CD4-positive, alpha-beta T cell treated with Interleukin-17A for 4 hours (primary cell): ENCODE measurements at regions not wholly inside any gene's neighbourhood (a gene's known extent, or its start where the extent isn't known, plus 50 kb on each side); places are given as distances from the start of the nearest gene placed in this dataset.
"Not testable (repeated sequence)": the region's sequence is repeated elsewhere in the genome, so short reads cannot be mapped to it uniquely, and the experiment has no call there.

Source experiments
- DNase-seq: peaks from one replicate; pipeline ENCODE4 v3.0.0-alpha.2; 2020; ENCODE audit warnings: mixed read lengths

DNA sequence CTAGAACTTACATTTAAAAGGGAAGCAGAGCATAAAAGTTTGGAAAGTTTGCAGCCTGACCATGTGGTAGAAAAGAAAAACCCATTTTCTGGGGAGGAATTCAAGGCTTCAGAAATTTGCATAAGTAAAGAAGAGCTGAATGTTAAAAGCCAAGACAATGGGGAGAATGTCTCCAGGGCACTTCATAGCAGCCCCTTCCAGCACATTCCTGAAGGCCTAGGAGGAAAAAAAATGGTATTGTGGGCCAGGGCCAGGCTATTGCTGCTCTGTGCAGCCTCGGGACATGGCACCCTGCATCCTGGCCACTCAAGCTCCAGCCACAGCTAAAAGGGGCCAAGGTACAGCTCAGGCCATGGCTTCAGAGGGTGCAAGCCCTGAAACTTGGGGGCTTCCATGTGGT lies 474.2 kb upstream of the MDGA2 start:
- DNase-seq: not testable (repeated sequence)

DNA sequence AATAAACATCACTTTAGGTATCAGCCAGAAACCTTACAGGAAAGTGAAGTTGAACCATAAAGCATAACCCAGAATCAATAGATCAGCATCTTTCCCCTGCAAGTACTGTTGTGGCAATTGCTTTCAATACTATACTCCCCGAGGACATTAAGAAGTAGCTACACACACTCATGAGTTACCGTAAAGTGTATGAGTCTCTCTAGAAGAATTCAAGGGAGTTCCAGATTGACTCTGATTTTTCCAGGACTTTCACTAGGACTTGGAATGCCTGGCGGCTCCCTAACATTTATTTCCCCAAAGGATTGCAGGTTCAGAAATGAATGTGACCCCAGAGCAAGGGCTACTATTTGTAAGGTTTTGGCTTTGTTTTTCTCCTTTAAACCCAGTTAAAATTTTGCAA lies 465.4 kb upstream of the MDGA2 start:
- DNase-seq: no peak

DNA sequence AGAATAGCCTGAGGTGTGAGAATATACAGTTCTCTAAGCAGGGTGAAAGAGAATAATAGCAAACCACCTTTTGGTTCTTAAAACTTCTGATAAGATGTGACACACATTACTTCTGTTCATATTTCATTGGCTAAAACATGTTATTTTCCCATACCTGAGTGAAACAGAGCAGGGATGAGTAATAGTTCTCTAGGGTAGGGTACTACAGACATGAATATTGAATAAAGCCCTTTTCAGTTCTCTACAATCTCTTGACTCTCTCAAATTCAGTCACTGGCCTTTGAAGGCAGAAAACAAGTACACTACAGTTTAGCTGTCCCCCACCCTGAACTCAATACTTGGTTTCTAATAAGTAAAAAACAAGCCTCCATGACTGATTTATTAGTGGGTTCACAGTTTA lies 454.1 kb upstream of the MDGA2 start:
- no peak for DNase-seq

DNA sequence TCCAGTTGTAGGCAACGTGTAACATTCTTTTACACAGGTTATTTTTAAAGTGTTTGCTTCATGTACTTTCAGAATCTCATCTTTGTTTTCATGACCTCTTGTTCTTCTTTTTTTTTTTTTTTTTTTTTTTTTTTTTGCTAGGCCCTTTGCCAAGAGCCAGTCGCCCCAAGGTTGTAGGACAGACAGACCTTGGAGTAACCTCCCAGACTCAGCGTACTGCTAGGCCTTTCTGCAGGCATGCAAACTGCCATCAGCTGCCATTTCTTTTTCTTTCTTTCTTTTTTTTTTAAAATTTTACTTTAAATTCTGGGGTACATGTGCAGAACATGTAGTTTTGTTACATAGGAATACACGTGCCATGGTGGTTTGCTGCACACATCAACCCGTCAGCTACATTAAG lies 452.3 kb upstream of the MDGA2 start:
- DNase-seq: no peak

DNA sequence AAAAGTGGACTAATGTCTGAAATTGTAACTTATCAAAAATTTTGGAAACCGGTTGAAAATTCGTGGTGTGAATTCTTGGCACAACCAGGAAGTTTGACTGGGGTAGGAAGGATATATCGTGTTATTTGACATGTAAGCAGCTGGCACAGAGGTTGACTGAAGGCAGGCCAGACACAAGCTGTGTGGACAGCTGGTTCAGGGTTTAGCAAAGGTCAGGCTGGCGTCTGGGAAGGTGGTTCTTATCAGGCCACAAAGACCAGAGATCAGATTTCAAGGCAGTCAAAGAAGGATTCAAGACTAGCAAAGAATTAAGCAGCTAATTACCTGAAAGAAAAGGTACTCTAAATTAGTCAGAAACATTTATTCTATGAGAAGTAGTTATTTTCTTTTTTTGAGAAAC lies 450.2 kb upstream of the MDGA2 start:
- no peak for DNase-seq

DNA sequence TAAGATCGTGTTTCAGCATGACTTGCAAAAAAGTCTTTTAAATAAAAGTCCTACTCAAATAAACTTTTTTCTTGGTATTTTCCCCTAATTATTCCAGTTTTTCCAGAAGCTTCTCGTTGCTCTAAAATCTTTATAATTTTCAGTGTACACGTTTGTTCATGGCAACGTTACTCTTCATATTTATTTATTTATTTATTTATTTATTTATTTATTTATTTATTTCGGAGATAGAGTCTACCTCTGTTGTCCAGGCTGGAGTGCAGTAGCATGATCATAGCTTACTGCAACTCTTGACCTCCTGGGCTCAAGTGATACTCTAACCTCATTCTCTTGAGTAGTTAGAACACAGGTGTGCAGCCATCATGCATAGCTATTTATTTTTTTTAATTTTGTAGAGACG lies 438.3 kb upstream of the MDGA2 start:
- DNase-seq: no peak

DNA sequence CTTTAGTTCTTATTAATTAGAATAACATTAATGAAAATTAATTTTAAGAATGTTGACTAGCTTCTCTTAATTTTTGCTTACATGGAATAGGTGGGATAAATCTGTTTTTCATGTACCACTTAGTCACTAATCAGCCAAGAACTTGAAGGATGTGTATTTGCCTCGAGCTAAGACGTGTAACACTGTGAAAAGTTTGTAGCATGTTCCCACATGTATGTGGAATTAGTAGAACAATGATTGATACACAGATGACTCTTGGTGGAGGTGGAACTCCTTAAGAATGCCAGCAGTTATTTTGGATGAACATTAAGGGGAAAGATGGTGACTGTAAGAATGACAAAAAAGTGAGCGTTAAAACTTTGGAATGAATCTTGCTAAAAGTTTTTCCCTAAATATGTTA lies 435.7 kb upstream of the MDGA2 start:
- DNase-seq: no peak

DNA sequence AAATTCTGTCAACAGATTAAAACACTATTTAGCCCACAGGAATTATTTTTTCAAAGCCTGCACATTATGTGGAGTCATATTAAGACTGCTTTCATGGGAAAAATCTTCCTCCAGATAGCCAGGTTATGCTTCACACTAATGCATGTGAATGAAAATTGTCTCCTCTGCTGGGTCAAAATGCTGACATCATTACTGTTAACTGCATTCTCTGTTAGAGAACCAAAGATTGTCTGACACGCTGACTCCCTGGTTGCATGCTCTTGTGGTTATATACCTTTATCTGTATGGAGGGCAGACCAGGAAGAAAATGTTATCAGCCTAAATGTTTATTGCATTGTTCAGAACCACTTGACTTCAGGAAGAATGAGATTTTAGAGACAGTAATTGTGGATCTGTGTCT lies 432.2 kb upstream of the MDGA2 start:
- DNase-seq: no peak

DNA sequence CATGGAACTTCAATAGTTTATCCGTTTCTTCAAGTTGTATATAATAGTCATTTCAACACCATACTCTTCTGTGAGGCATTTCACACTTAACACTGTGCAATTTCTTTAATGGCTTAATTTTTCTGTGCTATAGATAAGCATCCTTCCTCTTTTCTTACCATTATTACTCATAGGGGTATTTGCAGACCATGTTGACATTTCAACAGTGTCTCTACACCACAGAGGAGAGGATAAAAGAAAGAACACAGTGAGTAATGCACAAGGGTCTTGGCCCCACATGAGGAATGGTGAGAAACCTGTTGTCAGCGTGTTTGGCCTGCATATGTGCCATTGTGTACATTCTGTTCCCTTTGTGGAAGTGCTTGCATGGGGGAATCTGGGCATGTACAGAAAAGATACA lies 421.5 kb upstream of the MDGA2 start:
- no peak for DNase-seq

DNA sequence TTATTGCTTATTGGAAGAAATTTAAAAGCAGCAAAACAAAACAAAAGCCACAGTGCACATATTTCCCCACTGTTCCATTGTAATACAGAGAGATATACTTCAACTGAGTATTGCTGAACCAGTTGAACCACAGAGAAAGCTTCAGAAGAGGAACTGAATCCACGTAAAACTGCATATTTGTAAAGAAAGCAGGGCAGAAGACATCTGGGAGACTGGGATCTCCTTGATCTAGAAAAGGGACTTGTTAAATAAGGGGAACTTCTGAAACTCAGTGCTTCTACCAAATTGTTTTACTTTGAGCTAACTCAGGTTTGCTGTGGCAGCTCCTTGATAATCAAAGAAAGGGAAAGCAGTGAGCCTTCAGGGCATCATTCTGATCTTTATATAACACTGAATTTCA lies 411.1 kb upstream of the MDGA2 start:
- DNase-seq: no peak

DNA sequence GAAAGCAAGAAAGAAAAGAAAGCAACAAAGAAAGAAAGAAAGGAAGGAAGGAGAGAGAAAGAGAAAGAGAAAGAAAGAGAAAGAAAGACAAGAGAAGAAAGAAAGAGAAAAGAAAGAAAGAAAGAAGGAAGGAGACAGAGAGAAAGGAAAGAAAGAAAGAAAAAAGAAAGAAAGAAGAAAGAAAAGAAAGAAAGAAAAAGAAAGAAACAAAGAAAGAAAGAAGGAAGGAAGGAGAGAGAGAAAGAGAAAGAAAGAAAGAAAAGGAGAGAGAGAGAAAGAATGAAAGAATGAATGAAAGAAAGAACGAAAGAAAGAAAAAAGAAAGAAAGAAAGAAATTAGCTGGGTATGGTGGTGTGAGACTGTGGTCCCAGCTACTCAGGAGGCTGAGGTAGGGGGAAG lies 400.1 kb upstream of the MDGA2 start:
- DNase-seq: no peak

DNA sequence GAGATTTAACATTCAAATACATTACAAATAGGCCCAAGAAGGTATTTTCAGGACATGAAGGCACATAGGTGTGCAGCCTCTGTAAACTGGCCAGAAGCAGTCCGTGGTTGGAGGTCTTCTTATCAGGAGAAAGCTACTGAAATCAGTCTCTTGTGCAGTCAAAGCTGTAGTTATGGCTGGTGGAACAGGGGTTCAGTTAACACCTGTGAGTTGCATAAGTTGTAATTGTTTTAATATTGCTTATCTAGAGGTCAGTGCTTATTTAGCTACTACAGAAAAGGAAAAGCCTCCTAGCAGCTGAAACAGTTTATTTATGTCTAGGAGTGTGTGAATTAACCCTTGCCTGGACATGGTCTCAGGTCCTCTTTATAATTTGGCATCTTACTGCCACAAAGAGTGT lies 377.6 kb upstream of the MDGA2 start:
- DNase-seq: no peak

DNA sequence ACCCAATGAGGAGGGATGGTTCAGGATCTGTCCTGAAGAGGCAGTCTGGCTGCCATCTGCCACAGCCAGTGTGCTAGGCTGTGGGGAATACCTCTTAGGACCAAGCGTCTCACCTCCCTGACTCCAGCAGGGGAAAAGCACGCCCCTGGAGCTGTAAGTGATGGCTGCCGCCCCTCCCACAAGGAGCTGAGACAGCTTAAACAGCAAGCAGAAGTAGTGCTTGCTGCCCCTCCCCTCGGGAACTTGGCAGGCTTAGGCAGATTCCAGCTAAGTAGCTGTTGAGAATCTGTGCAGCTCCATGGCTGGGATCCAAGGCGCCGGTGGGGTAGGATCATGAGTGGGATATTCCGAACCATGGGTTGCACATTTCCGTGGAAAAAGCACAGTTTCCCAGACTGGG lies 360.4 kb upstream of the MDGA2 start:
- DNase-seq: no peak

DNA sequence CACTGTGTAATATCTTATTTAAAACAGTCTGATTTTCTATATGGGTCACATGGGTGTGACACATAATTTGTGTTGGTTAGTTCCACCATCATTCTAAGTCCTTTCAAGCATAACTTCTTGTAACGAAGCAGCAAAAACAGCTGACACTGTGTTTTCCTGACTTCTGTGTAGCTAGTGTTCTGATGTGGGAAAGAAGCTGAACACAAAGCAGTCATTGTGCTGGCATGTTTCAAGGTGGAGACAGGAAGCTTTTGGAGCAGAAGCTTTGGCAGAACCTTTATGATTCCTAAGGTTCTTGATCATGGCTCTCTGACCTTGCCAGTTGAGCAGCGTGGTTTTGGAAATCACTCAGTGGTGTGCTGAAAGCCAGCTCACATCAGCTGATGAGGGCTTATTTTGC lies 351.7 kb upstream of the MDGA2 start:
- DNase-seq: no peak

DNA sequence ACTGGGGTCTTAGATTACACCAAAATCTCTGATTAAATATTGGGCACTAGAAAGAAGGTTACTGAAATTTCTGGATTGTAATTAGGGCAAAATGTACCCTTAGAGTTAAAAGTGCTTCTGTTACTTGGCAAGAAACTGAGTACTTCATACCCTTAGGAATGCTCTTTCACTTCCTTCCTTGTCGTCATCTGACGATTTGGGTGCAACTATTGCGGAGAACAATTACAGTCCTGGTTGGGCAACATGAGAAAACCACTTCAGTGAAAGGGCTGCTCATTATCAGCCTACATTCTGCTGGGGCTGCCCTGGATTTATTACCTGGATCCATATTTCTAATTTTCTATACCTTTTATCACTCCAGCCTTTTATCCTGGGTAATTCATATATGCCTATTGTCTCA lies 348.5 kb upstream of the MDGA2 start:
- DNase-seq: no peak

DNA sequence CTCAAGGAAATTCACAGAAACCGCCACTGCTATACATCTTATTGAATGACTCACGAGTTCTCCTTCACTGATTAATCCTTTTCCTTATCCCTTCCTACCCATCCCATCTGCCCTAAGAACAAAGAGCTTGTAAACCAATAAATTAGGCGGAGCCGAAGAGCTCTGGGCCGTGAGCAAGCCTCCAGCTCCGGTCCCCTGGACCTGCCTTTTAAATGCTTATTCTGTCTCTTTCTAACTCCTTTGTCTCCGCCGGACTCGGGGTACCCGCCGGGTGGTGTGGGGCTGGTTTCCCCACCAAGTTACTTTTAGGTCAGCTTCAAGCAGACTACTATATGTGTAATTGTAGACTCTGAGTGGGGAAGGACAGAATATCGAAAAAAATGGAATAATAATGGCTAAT lies 336.1 kb upstream of the MDGA2 start:
- DNase-seq: not testable (repeated sequence)

DNA sequence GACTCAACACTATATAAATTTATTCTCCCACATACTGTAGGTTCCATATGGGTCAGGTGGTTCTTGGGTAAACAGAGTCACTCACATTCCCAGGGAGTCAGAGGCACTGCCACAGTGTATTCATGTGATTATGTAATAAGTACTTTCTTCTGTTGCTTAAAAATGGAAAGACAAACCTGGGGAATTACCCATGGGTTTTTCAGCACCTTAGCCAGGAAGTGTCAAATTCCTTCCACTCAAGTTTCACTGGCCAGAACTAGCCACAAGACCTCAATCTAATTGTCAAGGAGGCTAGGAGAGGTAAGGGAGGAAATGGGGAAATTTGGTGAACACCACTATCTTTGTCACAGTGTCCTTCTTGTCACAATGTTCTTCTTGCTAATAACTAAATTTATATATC lies 333.2 kb upstream of the MDGA2 start:
- no peak for DNase-seq

DNA sequence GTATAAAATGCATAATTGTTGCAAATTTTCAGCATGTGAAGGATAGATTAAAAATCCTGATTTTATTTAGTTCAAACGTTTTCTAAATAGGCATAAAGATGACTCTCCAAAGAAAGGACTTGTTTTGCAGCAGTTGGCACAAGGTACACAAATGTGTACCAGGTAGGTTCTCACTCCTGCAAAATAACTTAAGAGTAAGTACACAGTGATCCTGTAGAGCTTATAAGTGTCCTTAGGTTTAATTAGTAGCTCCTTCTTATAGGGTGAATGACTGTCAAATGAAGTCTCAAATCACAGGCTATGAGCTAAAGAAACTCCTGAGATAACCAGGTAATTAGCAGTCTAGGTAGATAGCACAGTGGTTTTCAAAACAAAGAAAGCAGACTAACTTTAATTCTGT lies 330.6 kb upstream of the MDGA2 start:
- no peak for DNase-seq

DNA sequence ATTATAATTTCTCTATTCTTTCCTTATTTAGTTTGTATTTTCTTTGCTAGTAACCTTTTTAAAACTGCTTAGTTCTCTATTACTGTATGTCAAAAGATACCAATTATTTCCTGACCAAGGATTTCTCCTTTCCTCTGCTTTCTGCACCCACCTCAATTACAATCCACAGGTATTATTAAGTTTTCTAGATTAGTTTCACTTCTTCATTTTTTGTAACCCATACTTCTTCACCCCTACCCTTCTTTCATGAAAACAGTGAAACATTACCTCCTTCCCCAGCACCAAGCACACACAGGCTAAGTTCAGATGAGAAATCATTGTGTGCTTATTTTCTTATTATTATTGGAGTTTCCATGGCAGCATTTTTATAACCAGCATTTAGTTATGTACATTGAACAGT lies 318.5 kb upstream of the MDGA2 start:
- no peak for DNase-seq

DNA sequence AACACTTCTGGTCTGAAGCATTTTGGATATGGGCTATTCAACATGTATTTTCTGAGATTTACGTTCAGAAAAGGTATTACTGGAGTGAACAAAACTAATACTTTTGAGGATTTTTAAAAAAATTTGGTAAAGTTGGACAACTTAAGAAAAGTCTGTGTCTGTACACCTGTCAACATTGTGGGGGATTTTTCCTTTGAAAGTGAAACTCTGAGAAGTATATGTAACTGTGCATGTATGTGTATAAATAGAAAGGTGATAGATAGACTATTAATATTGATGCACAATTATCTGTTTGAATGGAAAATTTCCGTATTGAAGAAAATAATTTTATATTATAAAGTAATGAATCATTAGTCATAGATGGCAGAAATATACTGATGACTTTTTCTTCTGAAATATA lies 312.8 kb upstream of the MDGA2 start:
- DNase-seq: no peak

DNA sequence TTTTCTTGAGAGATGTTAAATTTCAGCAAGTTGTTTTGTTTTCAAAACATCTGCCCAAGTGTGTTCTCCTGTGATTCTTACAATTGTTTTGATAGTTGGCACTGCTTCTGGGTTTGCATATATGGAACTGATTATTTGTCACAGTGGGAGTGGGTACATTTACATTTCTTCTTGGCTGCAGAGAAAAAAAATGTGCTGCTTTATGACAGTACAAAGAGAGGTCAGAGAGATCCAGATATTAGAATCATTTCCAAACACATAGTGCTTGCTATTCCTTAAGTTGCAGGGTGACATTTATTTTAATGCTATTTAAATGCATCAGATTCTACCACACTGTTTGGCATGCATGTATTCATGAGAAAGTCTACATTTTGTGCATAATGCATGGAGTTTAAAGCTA lies 303.5 kb upstream of the MDGA2 start:
- DNase-seq: no peak

DNA sequence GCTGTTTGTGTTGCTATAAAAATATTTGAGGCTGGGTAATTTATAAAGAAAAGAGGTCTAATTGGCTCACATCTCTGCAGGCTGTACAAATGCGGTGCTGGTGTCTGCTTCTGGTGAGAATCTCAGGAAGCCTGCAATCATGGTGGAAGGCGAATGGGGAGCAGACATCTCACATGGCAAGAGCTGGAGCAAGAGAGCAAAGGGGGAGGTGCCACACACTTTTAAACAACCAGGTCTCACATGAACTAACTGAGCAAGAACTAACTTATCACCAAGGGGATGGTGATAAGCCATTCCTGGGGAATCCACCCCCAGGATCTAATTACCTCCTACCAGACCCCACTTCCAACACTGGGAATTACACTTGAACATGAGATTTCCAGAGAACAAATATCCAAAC lies 300.7 kb upstream of the MDGA2 start:
- no peak for DNase-seq

DNA sequence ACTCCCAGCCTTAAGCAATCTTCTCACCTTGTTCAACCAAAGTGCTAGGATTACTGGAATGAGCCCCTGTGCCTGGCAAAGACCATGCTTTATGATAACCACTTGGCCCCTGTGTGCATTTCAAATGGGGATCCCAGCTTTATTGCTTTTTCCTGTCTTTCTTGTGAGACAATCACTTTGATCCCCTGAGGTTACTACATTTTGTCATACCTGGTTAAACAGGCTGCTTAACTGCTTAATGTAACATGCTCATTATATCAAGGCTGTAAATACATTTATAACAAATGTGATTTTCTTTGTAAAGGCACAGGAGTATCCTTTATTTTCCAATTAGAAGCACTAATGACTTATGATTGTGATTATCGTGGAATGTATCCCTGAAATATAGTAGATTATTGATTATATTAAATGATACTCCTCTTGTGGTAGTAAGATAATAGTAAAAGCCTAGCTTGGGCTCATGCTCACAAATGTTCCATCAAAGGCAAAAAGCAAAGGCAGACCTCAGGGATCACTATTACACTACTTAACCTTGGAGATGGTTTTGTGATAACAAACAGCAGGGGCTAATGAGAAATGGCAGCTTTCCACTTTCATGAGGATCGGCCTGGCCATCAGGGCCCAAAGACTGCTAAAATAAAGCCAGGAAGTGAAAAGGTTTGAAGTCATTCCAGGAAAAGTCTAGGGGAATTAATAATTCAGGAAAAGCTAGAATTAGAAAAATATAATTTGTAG lies 290.8 kb upstream of the MDGA2 start:
- DNase-seq: no peak

DNA sequence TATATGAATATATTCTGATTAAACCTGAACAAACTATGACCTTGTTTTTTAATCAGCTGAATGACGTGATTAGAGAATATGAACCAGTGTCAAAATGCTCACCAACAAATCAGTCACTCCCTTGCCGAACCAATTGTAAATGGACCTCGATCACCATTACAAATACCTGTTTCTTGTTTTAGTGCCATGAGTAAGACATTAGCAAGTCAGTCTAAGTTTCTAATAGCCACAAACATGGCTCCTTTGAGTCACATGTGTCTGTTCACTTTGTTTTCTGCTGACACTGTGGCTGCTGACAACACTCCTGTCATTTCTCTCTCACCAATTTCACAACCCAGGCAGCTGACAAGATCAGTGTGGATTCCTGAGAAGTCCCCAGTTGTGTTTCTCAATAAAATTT lies 286.2 kb upstream of the MDGA2 start:
- DNase-seq: no peak

DNA sequence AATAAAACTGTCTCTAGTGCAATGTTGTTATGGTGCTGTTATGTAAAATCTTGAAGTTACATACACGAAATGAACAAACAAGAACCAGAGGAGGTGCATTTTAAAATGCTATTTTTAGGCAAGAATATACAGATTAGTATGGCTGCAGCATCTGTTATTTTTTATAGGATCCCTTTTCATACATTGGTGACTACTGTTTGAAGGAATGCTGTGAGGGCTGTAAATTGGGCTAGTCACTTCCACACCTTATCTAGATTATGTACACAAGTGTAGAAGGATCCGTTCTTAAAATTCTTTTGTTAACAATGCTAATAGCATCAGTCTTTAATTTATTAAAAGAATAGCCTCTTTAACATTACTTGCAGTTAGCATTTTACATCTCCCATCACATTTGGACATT lies 284.3 kb upstream of the MDGA2 start:
- no peak for DNase-seq

DNA sequence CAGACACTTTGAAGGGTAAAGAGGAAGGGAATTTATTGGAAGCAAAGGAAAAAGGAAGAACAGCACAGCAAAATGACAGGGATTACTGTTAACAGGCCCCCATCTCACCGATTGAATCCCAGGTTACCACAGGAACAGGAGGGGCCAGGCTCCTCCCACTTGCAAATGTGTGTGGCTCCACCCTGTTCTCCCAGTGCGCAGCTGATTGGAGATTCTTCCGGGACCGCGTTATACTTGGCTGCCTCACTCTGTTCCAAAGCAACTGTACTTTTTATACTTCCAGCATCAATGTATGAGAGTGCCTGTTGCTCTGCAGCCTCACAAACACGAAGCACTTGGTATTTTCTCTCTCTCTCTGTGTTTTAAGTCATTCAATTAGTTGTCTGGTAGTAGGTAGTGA lies 273.6 kb upstream of the MDGA2 start:
- no peak for DNase-seq
